Loucy (cell line): ENCODE measurements at regions not wholly inside any gene's neighbourhood (a gene's known extent, or its start where the extent isn't known, plus 50 kb on each side); places are given as distances from the start of the nearest gene placed in this dataset.

Experiments used
- H2AFZ ChIP-seq: fragments of 200-600 bp; sonication (generic); 2 replicates; pipeline ENCODE4 v1.6.0; 2016; ENCODE audit warnings: antibody characterized with exemption, mild to moderate bottlenecking, low read length, moderate library complexity
- H3F3A ChIP-seq: fragments of 200-600 bp; 2 replicates; pipeline ENCODE4 v1.6.0; 2016; ENCODE audit warnings: antibody characterized with exemption, low read depth, mild to moderate bottlenecking
- H3K27me3 ChIP-seq: fragments of 200-600 bp; sonication (generic); 2 replicates; pipeline ENCODE4 v1.6.1; 2014; ENCODE audit warnings: low read length, mild to moderate bottlenecking; ENCODE audit not compliant: insufficient read depth, poor library complexity, severe bottlenecking
- H3K36me3 ChIP-seq: fragments of 200-600 bp; sonication (generic); 2 replicates; pipeline ENCODE4 v1.6.1; 2016; ENCODE audit warnings: low read length; ENCODE audit not compliant: insufficient read depth
- H3K4me1 ChIP-seq: fragments of 200-600 bp; sonication (generic); 2 replicates; pipeline ENCODE4 v1.5.1; 2014; ENCODE audit warnings: low read length, mild to moderate bottlenecking; ENCODE audit not compliant: insufficient read depth, poor library complexity, severe bottlenecking
- H3K4me2 ChIP-seq: fragments of 200-600 bp; sonication (generic); 2 replicates; pipeline ENCODE4 v1.6.0; 2014; ENCODE audit warnings: antibody characterized with exemption, low read length, low read depth, mild to moderate bottlenecking; ENCODE audit not compliant: poor library complexity, severe bottlenecking
- H3K4me3 ChIP-seq: fragments of 200-600 bp; sonication (generic); 2 replicates; pipeline ENCODE4 v1.5.1; 2014; ENCODE audit warnings: low read length, mild to moderate bottlenecking, mixed read lengths; ENCODE audit not compliant: poor library complexity, severe bottlenecking
- H3K79me2 ChIP-seq: fragments of 200-600 bp; sonication (generic); 2 replicates; pipeline ENCODE4 v1.6.1; 2014; ENCODE audit warnings: low read length; ENCODE audit not compliant: insufficient read depth
- H3K9ac ChIP-seq: fragments of 200-600 bp; sonication (generic); 2 replicates; pipeline ENCODE4 v1.6.0; 2014; ENCODE audit warnings: mild to moderate bottlenecking, low read depth, low read length, moderate library complexity; ENCODE audit not compliant: poor library complexity, severe bottlenecking
- H3K9me2 ChIP-seq: fragments of 200-600 bp; sonication (generic); replicated peaks from 2 replicates; pipeline ENCODE4 v1.6.1; 2016; ENCODE audit warnings: low read depth, low read length, mixed read lengths
- H3K9me3 ChIP-seq: fragments of 200-600 bp; sonication (generic); 2 replicates; pipeline ENCODE4 v1.6.1; 2014; ENCODE audit warnings: mild to moderate bottlenecking, antibody characterized with exemption, low read length, low read depth; ENCODE audit not compliant: insufficient read depth
- H4K20me1 ChIP-seq: fragments of 200-600 bp; sonication (generic); 2 replicates; pipeline ENCODE4 v1.6.0; 2014; ENCODE audit warnings: antibody characterized with exemption, low read length, mild to moderate bottlenecking; ENCODE audit not compliant: insufficient read depth, poor library complexity, severe bottlenecking
- CTCF ChIP-seq: fragments of 200-600 bp; sonication (generic); conservative IDR thresholded peaks from 2 replicates; pipeline ENCODE4 v1.5.1; 2014; ENCODE audit warnings: mild to moderate bottlenecking, antibody characterized with exemption, low read length
- EZH2phosphoT487 ChIP-seq: fragments of 200-600 bp; IDR thresholded peaks from 2 replicates; pipeline ENCODE4 v1.6.1; 2018; ENCODE audit warnings: antibody characterized with exemption, mild to moderate bottlenecking, moderate library complexity, borderline replicate concordance

- Histone ChIP-seq H3K4me3 (no peak overlapping the region), H3K9me3 (no peaks in the 10 kb centered on the region), H3K4me2 (no peak overlapping the region), H3K9ac (no peak overlapping the region), H4K20me1 (no peaks in the 10 kb centered on the region), H3F3A (no peaks in the 10 kb centered on the region), H2AFZ (no peak overlapping the region), H3K27me3 (no peaks in the 10 kb centered on the region), H3K79me2 (no peaks in the 10 kb centered on the region), H3K4me1 (no peaks in the 10 kb centered on the region), H3K36me3 (no peaks in the 10 kb centered on the region), H3K9me2 (no peaks in the 10 kb centered on the region)
- TF ChIP-seq EZH2phosphoT487 (no peak), CTCF (no peak)
Observed at GRCh38 chr16:66168777-66169176, 197.7 kb upstream of the CDH5 start.

GRCh38 chr16:66167564-66168291 is 198.8 kb upstream of the CDH5 start:
- no peaks in the 10 kb centered on the region for H3K4me1 ChIP-seq
- H3K36me3 ChIP-seq = no peaks in the 10 kb centered on the region
- TF ChIP-seq CTCF (no peak), EZH2phosphoT487 (no peak)
- H3K4me3 ChIP-seq = no peak overlapping the region
- H3K4me2 ChIP-seq = no peak overlapping the region
- no peaks in the 10 kb centered on the region for H3K9me3 ChIP-seq
- no peak overlapping the region for H3K9ac ChIP-seq
- no peaks in the 10 kb centered on the region for H3K27me3 ChIP-seq
- H3K9me2 ChIP-seq = no peaks in the 10 kb centered on the region
- no peaks in the 10 kb centered on the region for H4K20me1 ChIP-seq
- H3F3A ChIP-seq = no peaks in the 10 kb centered on the region
- no peaks in the 10 kb centered on the region for H3K79me2 ChIP-seq
- no peak overlapping the region for H2AFZ ChIP-seq

- Histone ChIP-seq H3K79me2 (no peaks in the 10 kb centered on the region), H3K4me2 (no peak overlapping the region), H4K20me1 (no peaks in the 10 kb centered on the region), H3K9me3 (no peaks in the 10 kb centered on the region), H3K4me1 (no peaks in the 10 kb centered on the region), H3K9me2 (no peaks in the 10 kb centered on the region), H3K27me3 (no peaks in the 10 kb centered on the region), H2AFZ (no peak overlapping the region), H3K9ac (no peak overlapping the region), H3K36me3 (no peaks in the 10 kb centered on the region), H3K4me3 (no peak overlapping the region), H3F3A (no peaks in the 10 kb centered on the region)
- TF ChIP-seq EZH2phosphoT487 (no peak), CTCF (no peak)
Observed at GRCh38 chr16:66166490-66166889, 200.0 kb upstream of the CDH5 start.
